ENCODE measurements at regions not wholly inside any gene's neighbourhood (a gene's known extent, or its start where the extent isn't known, plus 50 kb on each side); places are given as distances from the start of the nearest gene placed in this dataset.
"Not testable (repeated sequence)": the region's sequence is repeated elsewhere in the genome, so short reads cannot be mapped to it uniquely, and the experiment has no call there.

GRCh38 chr12:75633789-75634188 lies 122.4 kb upstream of the KRR1 start:
- DNase-seq, result no peak

GRCh38 chr12:75632442-75632841 lies 121.0 kb upstream of the KRR1 start:
- peak; percentile 5 to 47 for DNase-seq

- no peak for DNase-seq
These were observed 120.4 kb upstream of the KRR1 start for GRCh38 chr12:75631831-75632230.

GRCh38 chr12:75630091-75630490 lies 118.7 kb upstream of the KRR1 start:
- no peak for DNase-seq

GRCh38 chr12:75628916-75629315 lies 117.5 kb upstream of the KRR1 start:
- DNase-seq, result no peak

- no peak for DNase-seq
These were observed 117.1 kb upstream of the KRR1 start for GRCh38 chr12:75628511-75628910.

- DNase-seq, result no peak
These were observed 112.3 kb upstream of the KRR1 start for GRCh38 chr12:75623631-75624154.

- no peak for DNase-seq
These were observed 111.1 kb upstream of the KRR1 start for GRCh38 chr12:75622492-75622891.

GRCh38 chr12:75614396-75614795 lies 103.0 kb upstream of the KRR1 start:
- DNase-seq, result not testable (repeated sequence)

- DNase-seq, result no peak
These were observed 102.6 kb upstream of the KRR1 start for GRCh38 chr12:75613981-75614380.

- no peak for DNase-seq
These were observed 99.6 kb upstream of the KRR1 start for GRCh38 chr12:75611041-75611440.

GRCh38 chr12:75606956-75607355 lies 95.5 kb upstream of the KRR1 start:
- no peak for DNase-seq

- no peak for DNase-seq
These were observed 94.7 kb upstream of the KRR1 start for GRCh38 chr12:75606151-75606550.

GRCh38 chr12:75603475-75603874 lies 92.1 kb upstream of the KRR1 start:
- DNase-seq, result no peak

- no peak for DNase-seq
These were observed 90.7 kb upstream of the KRR1 start for GRCh38 chr12:75602106-75602505.

GRCh38 chr12:75600146-75600545 lies 88.7 kb upstream of the KRR1 start:
- no peak for DNase-seq

- no peak for DNase-seq
These were observed 87.7 kb upstream of the KRR1 start for GRCh38 chr12:75599061-75599460.

GRCh38 chr12:75596406-75596805 lies 85.0 kb upstream of the KRR1 start:
- no peak for DNase-seq

- DNase-seq, result no peak
These were observed 81.4 kb upstream of the KRR1 start for GRCh38 chr12:75592638-75593335.

GRCh38 chr12:75592086-75592485 lies 80.7 kb upstream of the KRR1 start:
- no peak for DNase-seq

GRCh38 chr12:75591628-75592027 lies 80.2 kb upstream of the KRR1 start:
- no peak for DNase-seq

- DNase-seq, result no peak
These were observed 78.4 kb upstream of the KRR1 start for GRCh38 chr12:75589801-75590200.

- no peak for DNase-seq
These were observed 76.1 kb upstream of the KRR1 start for GRCh38 chr12:75587340-75588106.

GRCh38 chr12:75585330-75585729 lies 73.9 kb upstream of the KRR1 start:
- DNase-seq, result no peak
